HEK293 (cell line): ENCODE measurements at regions not wholly inside any gene's neighbourhood (a gene's known extent, or its start where the extent isn't known, plus 50 kb on each side); places are given as distances from the start of the nearest gene placed in this dataset.

ENCODE experiments used
- CTCF ChIP-seq: fragments of 450-650 bp; formaldehyde crosslinking; IDR thresholded peaks from 2 replicates; pipeline ENCODE4 v1.5.1; 2016; ENCODE audit warnings: missing biosample characterization, missing genetic modification characterization
- SETDB1 ChIP-seq: IDR thresholded peaks from one replicate; pipeline ENCODE4 v1.6.1; 2017; ENCODE audit warnings: mild to moderate bottlenecking, low read length, moderate library complexity, mixed read lengths; ENCODE audit not compliant: insufficient read length
- ZBTB21 ChIP-seq: fragments of 450-650 bp; formaldehyde crosslinking; IDR thresholded peaks from 2 replicates; pipeline ENCODE4 v1.5.1; 2017; ENCODE audit warnings: missing biosample characterization, missing genetic modification characterization
- ZNF2 ChIP-seq: fragments of 450-650 bp; formaldehyde crosslinking; IDR thresholded peaks from 2 replicates; pipeline ENCODE4 v1.5.1; 2016; ENCODE audit warnings: missing biosample characterization, missing genetic modification characterization
- ZNF561 ChIP-seq: fragments of 450-650 bp; IDR thresholded peaks from 2 replicates; pipeline ENCODE4 v1.5.1; 2018; ENCODE audit warnings: missing biosample characterization, missing genetic modification characterization, borderline replicate concordance
- ZNF704 ChIP-seq: fragments of 450-650 bp; formaldehyde crosslinking; IDR thresholded peaks from 2 replicates; pipeline ENCODE4 v1.5.1; 2016; ENCODE audit warnings: missing biosample characterization, missing genetic modification characterization
- ZNF768 ChIP-seq: fragments of 450-650 bp; formaldehyde crosslinking; IDR thresholded peaks from 2 replicates; pipeline ENCODE4 v1.5.1; 2018; ENCODE audit warnings: missing biosample characterization, mild to moderate bottlenecking, missing genetic modification characterization

GRCh38 chr15:54840621-54841398 lies 355.9 kb downstream of the RSL24D1 start:
- no peak for TF ChIP-seq SETDB1
- no peak for TF ChIP-seq ZNF561
- no peak for TF ChIP-seq CTCF (tag by site-specific recombination)
- no peak for TF ChIP-seq ZNF704 (tag by site-specific recombination)
- no peak for TF ChIP-seq ZBTB21 (tag by site-specific recombination)
- no peak for TF ChIP-seq ZNF2 (tag by site-specific recombination)
- no peak for TF ChIP-seq ZNF768 (tag by site-specific recombination)
